ENCODE measurements at regions not wholly inside any gene's neighbourhood (a gene's known extent, or its start where the extent isn't known, plus 50 kb on each side); places are given as distances from the start of the nearest gene placed in this dataset.

- no peak for FAIRE-seq
- no peak for TF ChIP-seq CTCF (IDR thresholded peaks at IDR 0.05; ENCODE audit: insufficient read depth, missing control alignments)
- no peak for DNase-seq (ENCODE audit: insufficient read length, low spot score)
These were observed 120.4 kb upstream of the ST8SIA2 start for GRCh38 chr15:92273286-92273685.

GRCh38 chr15:92273723-92274122 is 120.0 kb upstream of the ST8SIA2 start:
- DNase-seq (ENCODE audit: insufficient read length, low spot score) (no peak), FAIRE-seq (no peak)
- TF ChIP-seq CTCF (IDR thresholded peaks at IDR 0.05; ENCODE audit: insufficient read depth, missing control alignments) = no peak

- DNase-seq (ENCODE audit: insufficient read length, low spot score) (no peak), FAIRE-seq (no peak)
- peak; percentile 50 for TF ChIP-seq CTCF (IDR thresholded peaks at IDR 0.05; ENCODE audit: insufficient read depth, missing control alignments)
These were observed 115.9 kb upstream of the ST8SIA2 start for GRCh38 chr15:92277776-92278175.

GRCh38 chr15:92283813-92284212 is 109.9 kb upstream of the ST8SIA2 start:
- TF ChIP-seq CTCF (IDR thresholded peaks at IDR 0.05; ENCODE audit: insufficient read depth, missing control alignments) = no peak
- no peak for FAIRE-seq

GRCh38 chr15:92288755-92289154 is 104.9 kb upstream of the ST8SIA2 start:
- FAIRE-seq (no peak), DNase-seq (ENCODE audit: insufficient read length, low spot score) (no peak)
- no peak for TF ChIP-seq CTCF (IDR thresholded peaks at IDR 0.05; ENCODE audit: insufficient read depth, missing control alignments)

More at GRCh38 chr15:92283813-92284212, 109.9 kb upstream of the ST8SIA2 start:
- DNase-seq (ENCODE audit: insufficient read length, low spot score) = no peak

GRCh38 chr15:92289733-92290132 is 103.9 kb upstream of the ST8SIA2 start:
- FAIRE-seq = no peak
- no peak for DNase-seq (ENCODE audit: insufficient read length, low spot score)
- TF ChIP-seq CTCF (IDR thresholded peaks at IDR 0.05; ENCODE audit: insufficient read depth, missing control alignments) = no peak

GRCh38 chr15:92290359-92290992 is 103.2 kb upstream of the ST8SIA2 start:
- FAIRE-seq (no peak), DNase-seq (ENCODE audit: insufficient read length, low spot score) (no peak)
- TF ChIP-seq CTCF (IDR thresholded peaks at IDR 0.05; ENCODE audit: insufficient read depth, missing control alignments) = no peak
